Effector memory CD8-positive, alpha-beta T cell (primary cell): ENCODE measurements at regions not wholly inside any gene's neighbourhood (a gene's known extent, or its start where the extent isn't known, plus 50 kb on each side); places are given as distances from the start of the nearest gene placed in this dataset.
A peak's percentile ranks its signal among the peaks of the same experiment; 100 is the strongest.

Experiments
- ATAC-seq: fragments of 150-1000 bp; cut with Tn5 transposase; replicated peaks from 2 replicates; pipeline ENCODE4 v1.10.0; 2021; ENCODE audit warnings: mild to moderate bottlenecking, moderate library complexity
- DNase-seq, 3 experiments: peaks; one replicate each; pipeline ENCODE4 v3.0.0; 2021
- H3K27ac Mint-ChIP-seq, 2 donors: one replicate each; pipeline ENCODE4 v1.8.0; 2022; ENCODE audit warnings: mild to moderate bottlenecking in 2 of 2, mixed read lengths in 2 of 2, moderate library complexity in 2 of 2
- H3K27me3 Mint-ChIP-seq, 2 donors: one replicate each; pipeline ENCODE4 v1.8.0; 2022; ENCODE audit warnings: mixed read lengths in 2 of 2
- H3K36me3 Mint-ChIP-seq: one replicate; pipeline ENCODE4 v1.8.0; 2022; ENCODE audit warnings: mild to moderate bottlenecking, moderate library complexity, mixed read lengths; ENCODE audit not compliant: insufficient read depth
- H3K4me1 Mint-ChIP-seq, 2 donors: one replicate each; pipeline ENCODE4 v1.8.0; 2022; ENCODE audit warnings: low read depth in 2 of 2, mixed read lengths in 2 of 2
- H3K4me3 Mint-ChIP-seq, 2 donors: one replicate each; pipeline ENCODE4 v1.8.0; 2022; ENCODE audit warnings: mild to moderate bottlenecking in 2 of 2, mixed read lengths in 2 of 2, moderate library complexity in 2 of 2
- H3K9me3 Mint-ChIP-seq, 2 donors: one replicate each; pipeline ENCODE4 v1.8.0; 2022; ENCODE audit warnings: mixed read lengths in 2 of 2

- Mint-ChIP-seq H3K4me3 (no peak overlapping the region), H3K27me3 (peaks cover 26 to 61% of the 10 kb centered on the region in 2 donors), H3K36me3 (peaks cover 3% of the 10 kb centered on the region), H3K27ac (no peak overlapping the region), H3K4me1 (no peaks in the 10 kb centered on the region), H3K9me3 (no peaks in the 10 kb centered on the region)
- DNase-seq = no peak
- no peak for ATAC-seq
These were observed 238.8 kb downstream of the OPA1 start for GRCh38 chr3:193831495-193832455.

GRCh38 chr3:193832833-193833413 is 239.9 kb downstream of the OPA1 start:
- H3K9me3 Mint-ChIP-seq = no peaks in the 10 kb centered on the region
- peaks cover 3% of the 10 kb centered on the region for H3K36me3 Mint-ChIP-seq
- no peak overlapping the region for H3K4me3 Mint-ChIP-seq
- no peaks in the 10 kb centered on the region for H3K4me1 Mint-ChIP-seq
- H3K27me3 Mint-ChIP-seq = peaks cover 26 to 55% of the 10 kb centered on the region in 2 donors
- ATAC-seq (no peak), DNase-seq (no peak)
- no peak overlapping the region for H3K27ac Mint-ChIP-seq

- Mint-ChIP-seq H3K4me1 (no peaks in the 10 kb centered on the region), H3K4me3 (no peak overlapping the region), H3K9me3 (no peaks in the 10 kb centered on the region), H3K36me3 (peaks cover 3% of the 10 kb centered on the region), H3K27me3 (peaks cover 26 to 50% of the 10 kb centered on the region in 2 donors), H3K27ac (no peak overlapping the region)
- DNase-seq (no peak), ATAC-seq (no peak)
These were observed 240.6 kb downstream of the OPA1 start for GRCh38 chr3:193833592-193833991.

- no peak for ATAC-seq
- no peaks in the 10 kb centered on the region for H3K9me3 Mint-ChIP-seq
- H3K27me3 Mint-ChIP-seq = peaks cover 36 to 45% of the 10 kb centered on the region in 2 donors
These were observed 242.4 kb downstream of the OPA1 start for GRCh38 chr3:193835414-193835813.

GRCh38 chr3:193836511-193836910 is 243.5 kb downstream of the OPA1 start:
- DNase-seq (no peak), ATAC-seq (no peak)
- H3K9me3 Mint-ChIP-seq = no peaks in the 10 kb centered on the region
- peaks cover 43 to 48% of the 10 kb centered on the region in 2 donors for H3K27me3 Mint-ChIP-seq
- peaks cover 2% of the 10 kb centered on the region for H3K36me3 Mint-ChIP-seq
- H3K4me1 Mint-ChIP-seq = no peaks in the 10 kb centered on the region
- no peak overlapping the region for H3K27ac Mint-ChIP-seq
- no peak overlapping the region for H3K4me3 Mint-ChIP-seq

More at GRCh38 chr3:193835414-193835813, 242.4 kb downstream of the OPA1 start:
- no peaks in the 10 kb centered on the region for H3K4me1 Mint-ChIP-seq
- H3K4me3 Mint-ChIP-seq = no peak overlapping the region
- DNase-seq = no peak
- H3K36me3 Mint-ChIP-seq = peaks cover 3% of the 10 kb centered on the region
- no peak overlapping the region for H3K27ac Mint-ChIP-seq

- Mint-ChIP-seq H3K4me1 (no peaks in the 10 kb centered on the region), H3K27ac (no peak overlapping the region), H3K9me3 (no peaks in the 10 kb centered on the region), H3K36me3 (no peaks in the 10 kb centered on the region), H3K27me3 (peaks cover 45% of the 10 kb centered on the region in 2 donors), H3K4me3 (no peak overlapping the region)
- ATAC-seq (no peak), DNase-seq (no peak)
These were observed 243.9 kb downstream of the OPA1 start for GRCh38 chr3:193836918-193837317.

GRCh38 chr3:193837347-193837827 is 244.4 kb downstream of the OPA1 start:
- Mint-ChIP-seq H3K4me1 (peaks cover 0 to 3% of the 10 kb centered on the region in 2 donors), H3K4me3 (no peak overlapping the region), H3K27ac (no peak overlapping the region), H3K9me3 (no peaks in the 10 kb centered on the region), H3K36me3 (no peaks in the 10 kb centered on the region), H3K27me3 (peaks cover 43 to 45% of the 10 kb centered on the region in 2 donors)
- DNase-seq (no peak), ATAC-seq (no peak)

- peaks cover 26 to 40% of the 10 kb centered on the region in 2 donors for H3K27me3 Mint-ChIP-seq
- no peak for ATAC-seq
These were observed 247.2 kb downstream of the OPA1 start for GRCh38 chr3:193840111-193840641.

GRCh38 chr3:193841581-193841980 is 248.6 kb downstream of the OPA1 start:
- Mint-ChIP-seq H3K27me3 (peaks cover 25 to 45% of the 10 kb centered on the region in 2 donors), H3K27ac (no peak overlapping the region)
- no peak for ATAC-seq

More at GRCh38 chr3:193840111-193840641, 247.2 kb downstream of the OPA1 start:
- DNase-seq = no peak
- Mint-ChIP-seq H3K27ac (no peak overlapping the region), H3K36me3 (no peaks in the 10 kb centered on the region), H3K4me1 (peaks cover 0 to 3% of the 10 kb centered on the region in 2 donors), H3K9me3 (no peaks in the 10 kb centered on the region), H3K4me3 (no peak overlapping the region)

GRCh38 chr3:193842029-193842798 is 249.2 kb downstream of the OPA1 start:
- Mint-ChIP-seq H3K27me3 (peaks cover 25 to 51% of the 10 kb centered on the region in 2 donors), H3K9me3 (no peaks in the 10 kb centered on the region), H3K27ac (no peak overlapping the region), H3K4me3 (no peak overlapping the region), H3K4me1 (peaks cover 0 to 3% of the 10 kb centered on the region in 2 donors), H3K36me3 (no peaks in the 10 kb centered on the region)
- DNase-seq = no peak
- peak; percentile 29 for ATAC-seq

More at GRCh38 chr3:193841581-193841980, 248.6 kb downstream of the OPA1 start:
- Mint-ChIP-seq H3K4me1 (peaks cover 0 to 3% of the 10 kb centered on the region in 2 donors), H3K9me3 (no peaks in the 10 kb centered on the region), H3K4me3 (no peak overlapping the region), H3K36me3 (no peaks in the 10 kb centered on the region)
- DNase-seq = no peak

- no peak overlapping the region for H3K27ac Mint-ChIP-seq
- H3K9me3 Mint-ChIP-seq = no peaks in the 10 kb centered on the region
- ATAC-seq (no peak), DNase-seq (no peak)
- H3K36me3 Mint-ChIP-seq = no peaks in the 10 kb centered on the region
- H3K4me3 Mint-ChIP-seq = no peak overlapping the region
- peaks cover 25 to 57% of the 10 kb centered on the region in 2 donors for H3K27me3 Mint-ChIP-seq
- peaks cover 0 to 3% of the 10 kb centered on the region in 2 donors for H3K4me1 Mint-ChIP-seq
These were observed 249.9 kb downstream of the OPA1 start for GRCh38 chr3:193842832-193843473.

- peaks cover 23 to 60% of the 10 kb centered on the region in 2 donors for H3K27me3 Mint-ChIP-seq
- ATAC-seq (no peak), DNase-seq (no peak)
- no peak overlapping the region for H3K4me3 Mint-ChIP-seq
- no peaks in the 10 kb centered on the region for H3K9me3 Mint-ChIP-seq
- peaks cover 0 to 3% of the 10 kb centered on the region in 2 donors for H3K4me1 Mint-ChIP-seq
- no peak overlapping the region for H3K27ac Mint-ChIP-seq
- H3K36me3 Mint-ChIP-seq = no peaks in the 10 kb centered on the region
These were observed 250.7 kb downstream of the OPA1 start for GRCh38 chr3:193843474-193844301.
